Natural killer cell (primary cell): ENCODE measurements at regions not wholly inside any gene's neighbourhood (a gene's known extent, or its start where the extent isn't known, plus 50 kb on each side); places are given as distances from the start of the nearest gene placed in this dataset.

ENCODE experiments used
- ATAC-seq, 3 donors: fragments of 150-1000 bp in 2 of 3; fragments of 200-7000 bp in 1 of 3; cut with Tn5 transposase; 1 replicate in 1 of 3; 2 replicates in 2 of 3; pipeline ENCODE4 v1.10.0; 2021; ENCODE audit warnings: mild to moderate bottlenecking in 2 of 3, moderate library complexity in 2 of 3
- DNase-seq, 2 donors: peaks; one replicate each; pipeline versions ENCODE4 v3.0.0 to v3.0.0-alpha.2; 2013 to 2021; ENCODE audit warnings: mixed read lengths in 1 of 2
- H3K27ac ChIP-seq: one replicate; pipeline ENCODE4 v1.5.1; 2013; ENCODE audit warnings: mild to moderate bottlenecking, low read length
- H3K27me3 ChIP-seq: one replicate; pipeline ENCODE4 v1.6.1; 2013; ENCODE audit warnings: low read length; ENCODE audit not compliant: control insufficient read depth, insufficient read depth
- H3K36me3 ChIP-seq: one replicate; pipeline ENCODE4 v1.6.1; 2013; ENCODE audit warnings: low read length; ENCODE audit not compliant: control insufficient read depth, insufficient read depth
- H3K4me1 ChIP-seq: one replicate; pipeline ENCODE4 v1.6.1; 2013; ENCODE audit warnings: low read length; ENCODE audit not compliant: control insufficient read depth, insufficient read depth
- H3K4me3 ChIP-seq: one replicate; pipeline ENCODE4 v1.5.1; 2013; ENCODE audit warnings: low read length
- H3K9me3 ChIP-seq: one replicate; pipeline ENCODE4 v1.6.1; 2013; ENCODE audit warnings: low read length; ENCODE audit not compliant: control insufficient read depth, insufficient read depth
- H3K27ac Mint-ChIP-seq, 2 donors: one replicate each; pipeline ENCODE4 v1.8.0; 2022; ENCODE audit warnings: mild to moderate bottlenecking in 2 of 2, mixed read lengths in 2 of 2, moderate library complexity in 1 of 2
- H3K27me3 Mint-ChIP-seq, 2 donors: one replicate each; pipeline ENCODE4 v1.8.0; 2022; ENCODE audit warnings: low read depth in 2 of 2, mixed read lengths in 2 of 2
- H3K36me3 Mint-ChIP-seq: one replicate; pipeline ENCODE4 v1.8.0; 2022; ENCODE audit warnings: mixed read lengths
- H3K4me1 Mint-ChIP-seq, 2 donors: one replicate each; pipeline ENCODE4 v1.8.0; 2022; ENCODE audit warnings: mixed read lengths in 2 of 2
- H3K4me3 Mint-ChIP-seq: one replicate; pipeline ENCODE4 v1.8.0; 2022; ENCODE audit warnings: mild to moderate bottlenecking, moderate library complexity, mixed read lengths
- H3K9me3 Mint-ChIP-seq, 2 donors: one replicate each; pipeline ENCODE4 v1.8.0; 2022; ENCODE audit warnings: mixed read lengths in 2 of 2
- WGBS: methylation state at CpG from one replicate; pipeline ENCODE4 v1.1.7; 2013; ENCODE audit warnings: missing lambda C conversion rate; ENCODE audit not compliant: insufficient coverage; 5-methylcytosine and 5-hydroxymethylcytosine counted together
- intact Hi-C: fragments of 100-400 bp; cut with micrococcal nuclease; formaldehyde crosslinking; loops from one replicate; pipeline ENCODE4 v1.14.2; 2022
- TF ChIP-seq, protein P1 (sequence below): fragments of 200-600 bp; IDR thresholded peaks from one replicate; pipeline ENCODE4 v1.8.0; 2022; ENCODE audit warnings: antibody characterized with exemption

DNA sequence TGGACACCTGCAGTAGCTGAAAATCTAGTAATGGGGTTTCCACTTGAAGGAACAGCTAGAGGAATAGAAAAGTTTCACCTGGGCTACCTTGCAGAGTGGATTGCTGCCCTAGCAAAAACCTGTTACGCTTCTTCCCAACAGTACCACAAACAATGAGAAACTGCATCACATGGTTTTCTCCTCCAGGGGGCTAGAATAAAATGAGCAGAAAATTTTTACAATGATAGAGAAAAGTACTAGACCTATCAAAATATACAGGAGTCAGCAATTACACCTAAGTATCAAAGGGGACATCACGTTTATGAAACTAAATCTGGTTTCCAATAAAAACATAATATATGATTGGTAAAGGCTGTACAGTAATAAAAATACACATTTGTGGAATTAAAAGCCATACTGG, 423.1 kb upstream of the PITX2 start:
- no peak overlapping the region for H3K4me3 Mint-ChIP-seq
- Histone ChIP-seq H3K9me3 (peaks cover 12% of the 10 kb centered on the region), H3K4me3 (no peak overlapping the region), H3K36me3 (no peaks in the 10 kb centered on the region), H3K27me3 (no peaks in the 10 kb centered on the region), H3K4me1 (no peaks in the 10 kb centered on the region), H3K27ac (no peak overlapping the region)
- H3K27me3 Mint-ChIP-seq: no peaks in the 10 kb centered on the region
- TF ChIP-seq, protein P1, sequence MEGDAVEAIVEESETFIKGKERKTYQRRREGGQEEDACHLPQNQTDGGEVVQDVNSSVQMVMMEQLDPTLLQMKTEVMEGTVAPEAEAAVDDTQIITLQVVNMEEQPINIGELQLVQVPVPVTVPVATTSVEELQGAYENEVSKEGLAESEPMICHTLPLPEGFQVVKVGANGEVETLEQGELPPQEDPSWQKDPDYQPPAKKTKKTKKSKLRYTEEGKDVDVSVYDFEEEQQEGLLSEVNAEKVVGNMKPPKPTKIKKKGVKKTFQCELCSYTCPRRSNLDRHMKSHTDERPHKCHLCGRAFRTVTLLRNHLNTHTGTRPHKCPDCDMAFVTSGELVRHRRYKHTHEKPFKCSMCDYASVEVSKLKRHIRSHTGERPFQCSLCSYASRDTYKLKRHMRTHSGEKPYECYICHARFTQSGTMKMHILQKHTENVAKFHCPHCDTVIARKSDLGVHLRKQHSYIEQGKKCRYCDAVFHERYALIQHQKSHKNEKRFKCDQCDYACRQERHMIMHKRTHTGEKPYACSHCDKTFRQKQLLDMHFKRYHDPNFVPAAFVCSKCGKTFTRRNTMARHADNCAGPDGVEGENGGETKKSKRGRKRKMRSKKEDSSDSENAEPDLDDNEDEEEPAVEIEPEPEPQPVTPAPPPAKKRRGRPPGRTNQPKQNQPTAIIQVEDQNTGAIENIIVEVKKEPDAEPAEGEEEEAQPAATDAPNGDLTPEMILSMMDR: no peak
- H3K9me3 Mint-ChIP-seq: peaks cover 13 to 33% of the 10 kb centered on the region in 2 donors
- H3K27ac Mint-ChIP-seq: no peak overlapping the region
- no peaks in the 10 kb centered on the region for H3K4me1 Mint-ChIP-seq
- 100% methylated on average over 1 of the region's 2 CpGs for WGBS
- intact Hi-C loops: no loop called here
- H3K36me3 Mint-ChIP-seq: peaks cover 8% of the 10 kb centered on the region
- no peak for ATAC-seq
- DNase-seq: no peak

DNA sequence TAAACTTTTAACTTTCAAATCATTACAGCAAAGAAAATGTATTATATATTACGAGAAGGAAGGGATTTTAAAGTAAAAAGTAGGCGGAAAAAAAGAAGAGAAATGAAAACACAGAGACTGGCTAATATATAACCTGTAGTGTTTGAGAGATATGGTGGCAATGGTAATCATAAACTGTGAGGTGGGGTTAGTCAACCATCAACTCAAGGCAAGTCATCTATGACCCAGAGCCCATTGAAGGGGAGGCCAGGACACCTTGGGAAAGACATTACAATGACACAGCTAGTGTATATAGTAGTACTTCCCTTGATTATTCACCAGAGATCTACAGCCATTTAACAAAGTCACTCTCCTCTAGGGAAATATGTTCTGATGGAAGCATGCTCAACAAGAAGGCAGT, 423.9 kb upstream of the PITX2 start:
- Mint-ChIP-seq H3K9me3 (peaks cover 19 to 36% of the 10 kb centered on the region in 2 donors), H3K4me3 (no peak overlapping the region), H3K27me3 (no peaks in the 10 kb centered on the region), H3K36me3 (peaks cover 8% of the 10 kb centered on the region), H3K4me1 (no peaks in the 10 kb centered on the region), H3K27ac (no peak overlapping the region)
- intact Hi-C loops: no loop called here
- no peak for DNase-seq
- no peaks in the 10 kb centered on the region for H3K36me3 ChIP-seq
- H3K27me3 ChIP-seq: no peaks in the 10 kb centered on the region
- H3K4me1 ChIP-seq: no peaks in the 10 kb centered on the region
- WGBS: 100% methylated on average over 1 of the region's 2 CpGs
- no peak overlapping the region for H3K27ac ChIP-seq
- peaks cover 13% of the 10 kb centered on the region for H3K9me3 ChIP-seq
- TF ChIP-seq, protein P1: no peak
- H3K4me3 ChIP-seq: no peak overlapping the region
- ATAC-seq: no peak

GRCh38 chr4:111048316-111048715, 425.4 kb upstream of the PITX2 start:
- Mint-ChIP-seq H3K9me3 (peaks cover 23 to 38% of the 10 kb centered on the region in 2 donors), H3K4me1 (no peaks in the 10 kb centered on the region), H3K27me3 (no peaks in the 10 kb centered on the region), H3K36me3 (peaks cover 14% of the 10 kb centered on the region), H3K4me3 (no peak overlapping the region), H3K27ac (no peak overlapping the region)
- no peak overlapping the region for H3K27ac ChIP-seq
- H3K4me3 ChIP-seq: no peak overlapping the region
- peaks cover 19% of the 10 kb centered on the region for H3K9me3 ChIP-seq
- no peak for DNase-seq
- WGBS: 75% methylated on average over 5 of the region's 5 CpGs
- TF ChIP-seq, protein P1: no peak
- H3K36me3 ChIP-seq: no peaks in the 10 kb centered on the region
- H3K4me1 ChIP-seq: no peaks in the 10 kb centered on the region
- ATAC-seq: no peak
- no peaks in the 10 kb centered on the region for H3K27me3 ChIP-seq
- intact Hi-C loops: no loop called here

DNA sequence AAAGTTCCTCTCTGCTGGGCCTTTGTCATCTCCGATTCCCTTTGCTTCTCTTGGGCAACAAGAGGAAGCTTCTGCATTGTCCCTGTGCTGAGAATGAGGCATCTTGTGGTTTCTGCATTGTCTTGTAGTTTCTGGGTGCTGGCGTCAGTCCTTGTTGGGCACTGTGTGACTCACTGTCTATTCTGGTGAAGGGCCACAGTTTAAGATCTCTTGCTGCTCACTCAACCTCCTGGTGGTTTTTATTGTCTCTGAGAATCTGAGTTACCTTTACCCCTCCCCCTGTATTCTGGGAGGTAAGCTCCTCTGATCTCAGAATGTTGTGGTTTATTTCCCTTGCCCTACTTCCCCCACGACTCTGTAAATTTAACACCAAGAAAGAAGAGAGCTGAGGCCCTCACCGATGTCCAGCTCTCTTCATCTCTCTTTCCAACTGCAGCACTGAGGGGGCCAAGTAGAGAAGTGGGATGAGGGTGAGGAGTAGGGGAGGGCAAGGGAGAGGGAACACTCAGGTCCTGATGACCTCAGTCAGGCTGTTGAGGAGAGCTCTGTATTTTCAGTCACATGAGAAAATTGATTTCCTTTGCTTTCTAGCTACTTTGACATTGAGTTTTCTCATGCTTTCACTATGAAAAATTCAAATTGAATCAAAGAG, 441.6 kb upstream of the PITX2 start:
- Histone ChIP-seq H3K4me3 (no peak overlapping the region), H3K27me3 (no peaks in the 10 kb centered on the region), H3K27ac (no peak overlapping the region), H3K4me1 (no peaks in the 10 kb centered on the region), H3K9me3 (no peaks in the 10 kb centered on the region), H3K36me3 (no peaks in the 10 kb centered on the region)
- Mint-ChIP-seq H3K4me3 (no peak overlapping the region), H3K27me3 (no peaks in the 10 kb centered on the region), H3K4me1 (no peaks in the 10 kb centered on the region), H3K27ac (no peak overlapping the region), H3K36me3 (no peaks in the 10 kb centered on the region), H3K9me3 (peaks cover 0 to 4% of the 10 kb centered on the region in 2 donors)
- intact Hi-C loops: no loop called here
- TF ChIP-seq, protein P1: no peak
- ATAC-seq: no peak
- 80% methylated on average over 3 of the region's 4 CpGs for WGBS
- no peak for DNase-seq
